H9 (cell line): ENCODE measurements at regions not wholly inside any gene's neighbourhood (a gene's known extent, or its start where the extent isn't known, plus 50 kb on each side); places are given as distances from the start of the nearest gene placed in this dataset.

Experiments
- DNase-seq: peaks from one replicate; pipeline ENCODE4 v3.0.0-alpha.2; 2017
- H2AFZ ChIP-seq: one replicate; pipeline ENCODE4 v1.6.1; 2013; ENCODE audit warnings: mild to moderate bottlenecking, low read length, control low read depth, moderate library complexity
- H2AK5ac ChIP-seq: 2 replicates; pipeline ENCODE4 v1.6.1; 2013; ENCODE audit warnings: low read length, control low read depth, mixed read lengths; ENCODE audit not compliant: insufficient read length
- H2BK120ac ChIP-seq: one replicate; pipeline ENCODE4 v1.6.1; 2013; ENCODE audit warnings: low read depth, mild to moderate bottlenecking, low read length, control low read depth, inconsistent platforms; ENCODE audit not compliant: poor library complexity, severe bottlenecking
- H2BK12ac ChIP-seq: 2 replicates; pipeline ENCODE4 v1.6.1; 2013; ENCODE audit warnings: low read length, control low read depth, mixed read lengths, low read depth; ENCODE audit not compliant: insufficient read length
- H2BK15ac ChIP-seq: 2 replicates; pipeline ENCODE4 v1.6.1; 2013; ENCODE audit warnings: low read depth, low read length, control low read depth
- H2BK20ac ChIP-seq: one replicate; pipeline ENCODE4 v1.6.1; 2013; ENCODE audit warnings: low read depth, mild to moderate bottlenecking, low read length, control low read depth, inconsistent platforms; ENCODE audit not compliant: poor library complexity, severe bottlenecking
- H2BK5ac ChIP-seq: 2 replicates; pipeline ENCODE4 v1.6.1; 2013; ENCODE audit warnings: low read length, control low read depth, mixed read lengths; ENCODE audit not compliant: insufficient read length
- H3K14ac ChIP-seq: 2 replicates; pipeline ENCODE4 v1.6.1; 2013; ENCODE audit warnings: low read length, control low read depth; ENCODE audit not compliant: insufficient read depth
- H3K18ac ChIP-seq: 2 replicates; pipeline ENCODE4 v1.6.1; 2013; ENCODE audit warnings: low read depth, mild to moderate bottlenecking, mixed read lengths, low read length, control low read depth; ENCODE audit not compliant: insufficient read length
- H3K23ac ChIP-seq: 2 replicates; pipeline ENCODE4 v1.6.1; 2013; ENCODE audit warnings: low read length, control low read depth, mixed read lengths, low read depth; ENCODE audit not compliant: insufficient read length
- H3K23me2 ChIP-seq: 2 replicates; pipeline ENCODE4 v1.6.1; 2013; ENCODE audit warnings: low read depth, mild to moderate bottlenecking, mixed read lengths, low read length, control low read depth; ENCODE audit not compliant: insufficient read length, poor library complexity, severe bottlenecking
- H3K27ac ChIP-seq: 2 replicates; pipeline ENCODE4 v1.5.1; 2013; ENCODE audit warnings: low read length, control low read depth, mixed read lengths, low read depth; ENCODE audit not compliant: insufficient read length
- H3K27me3 ChIP-seq: 2 replicates; pipeline ENCODE4 v1.6.1; 2013; ENCODE audit warnings: low read length, control low read depth, inconsistent platforms; ENCODE audit not compliant: insufficient read depth
- H3K4ac ChIP-seq: 2 replicates; pipeline ENCODE4 v1.6.1; 2013; ENCODE audit warnings: low read depth, mild to moderate bottlenecking, control low read depth, inconsistent platforms, low read length, moderate library complexity
- H3K4me1 ChIP-seq: 2 replicates; pipeline ENCODE4 v1.6.1; 2013; ENCODE audit warnings: low read length, control low read depth, inconsistent platforms; ENCODE audit not compliant: insufficient read depth
- H3K4me2 ChIP-seq: 2 replicates; pipeline ENCODE4 v1.6.1; 2013; ENCODE audit warnings: low read length, control low read depth, mixed read lengths; ENCODE audit not compliant: insufficient read length, insufficient read depth
- H3K56ac ChIP-seq: 2 replicates; pipeline ENCODE4 v1.6.1; 2013; ENCODE audit warnings: low read depth, mild to moderate bottlenecking, mixed read lengths, low read length, control low read depth; ENCODE audit not compliant: insufficient read length
- H3K79me1 ChIP-seq: 2 replicates; pipeline ENCODE4 v1.6.1; 2013; ENCODE audit warnings: low read depth, mild to moderate bottlenecking, moderate library complexity, low read length, control low read depth, inconsistent platforms; ENCODE audit not compliant: insufficient read depth, poor library complexity, severe bottlenecking
- H3K79me2 ChIP-seq: 2 replicates; pipeline ENCODE4 v1.6.1; 2013; ENCODE audit warnings: low read length, control low read depth, inconsistent platforms; ENCODE audit not compliant: insufficient read depth
- H3K9ac ChIP-seq: 2 replicates; pipeline ENCODE4 v1.6.1; 2013; ENCODE audit warnings: low read length, control low read depth, mixed read lengths; ENCODE audit not compliant: insufficient read length; ENCODE audit errors: extremely low read depth
- H3K9me3 ChIP-seq: one replicate; pipeline ENCODE4 v1.6.1; 2013; ENCODE audit warnings: low read depth, low read length, inconsistent platforms; ENCODE audit not compliant: control insufficient read depth
- H3T11ph ChIP-seq: one replicate; pipeline ENCODE4 v1.6.1; 2013; ENCODE audit warnings: mild to moderate bottlenecking, low read length, control low read depth, inconsistent platforms
- H4K20me1 ChIP-seq: one replicate; pipeline ENCODE4 v1.6.1; 2013; ENCODE audit not compliant: control insufficient read depth, insufficient read length, insufficient read depth
- H4K5ac ChIP-seq: 2 replicates; pipeline ENCODE4 v1.6.1; 2013; ENCODE audit warnings: low read depth, mild to moderate bottlenecking, mixed read lengths, low read length, control low read depth; ENCODE audit not compliant: insufficient read length
- H4K8ac ChIP-seq: replicated peaks from 2 replicates; pipeline ENCODE4 v1.6.1; 2013; ENCODE audit warnings: low read length, control low read depth, mixed read lengths, low read depth; ENCODE audit not compliant: insufficient read length
- H4K91ac ChIP-seq: 2 replicates; pipeline ENCODE4 v1.6.1; 2013; ENCODE audit warnings: low read depth, mild to moderate bottlenecking, moderate library complexity, mixed read lengths, low read length, control low read depth; ENCODE audit not compliant: insufficient read length
- H3K27ac Mint-ChIP-seq, 3 experiments: 2 replicates in 2 of 3; 3 replicates in 1 of 3; pipeline ENCODE4 v1.8.0; 2020 to 2021; ENCODE audit warnings: mixed read lengths in 3 of 3, mild to moderate bottlenecking in 1 of 3, moderate library complexity in 1 of 3
- H3K27me3 Mint-ChIP-seq: 2 replicates; pipeline ENCODE4 v1.8.0; 2021; ENCODE audit warnings: low read depth, mild to moderate bottlenecking, moderate library complexity, mixed read lengths
- H3K36me3 Mint-ChIP-seq, 3 experiments: 2 replicates in 2 of 3; 3 replicates in 1 of 3; pipeline ENCODE4 v1.8.0; 2020 to 2021; ENCODE audit warnings: low read depth in 3 of 3, mixed read lengths in 3 of 3; ENCODE audit not compliant: insufficient read depth in 1 of 3
- H3K4me1 Mint-ChIP-seq, 2 experiments: 2 replicates each; pipeline ENCODE4 v1.8.0; 2020; ENCODE audit warnings: mixed read lengths in 2 of 2
- H3K4me3 Mint-ChIP-seq, 2 experiments: 2 replicates in 1 of 2; 3 replicates in 1 of 2; pipeline ENCODE4 v1.8.0; 2020 to 2021; ENCODE audit warnings: mild to moderate bottlenecking in 2 of 2, mixed read lengths in 2 of 2, moderate library complexity in 1 of 2
- H3K9me3 Mint-ChIP-seq, 2 experiments: 2 replicates in 1 of 2; 3 replicates in 1 of 2; pipeline ENCODE4 v1.8.0; 2020; ENCODE audit warnings: mild to moderate bottlenecking in 2 of 2, mixed read lengths in 2 of 2, moderate library complexity in 1 of 2
- CTCF ChIP-seq: fragments of 200-600 bp; sonication (generic); conservative IDR thresholded peaks from 3 replicates; pipeline ENCODE4 v1.8.0; 2021; ENCODE audit warnings: antibody characterized with exemption, mild to moderate bottlenecking
- WGBS: extraction: QIAGEN DNeasy Blood & Tissue Kit; methylation state at CpG from one replicate; pipeline ENCODE4 v1.1.7; 2013; ENCODE audit warnings: missing lambda C conversion rate, low lambda C conversion rate, mixed read lengths; ENCODE audit not compliant: insufficient read length; ENCODE audit errors: extremely low coverage; 5-methylcytosine and 5-hydroxymethylcytosine counted together

DNA sequence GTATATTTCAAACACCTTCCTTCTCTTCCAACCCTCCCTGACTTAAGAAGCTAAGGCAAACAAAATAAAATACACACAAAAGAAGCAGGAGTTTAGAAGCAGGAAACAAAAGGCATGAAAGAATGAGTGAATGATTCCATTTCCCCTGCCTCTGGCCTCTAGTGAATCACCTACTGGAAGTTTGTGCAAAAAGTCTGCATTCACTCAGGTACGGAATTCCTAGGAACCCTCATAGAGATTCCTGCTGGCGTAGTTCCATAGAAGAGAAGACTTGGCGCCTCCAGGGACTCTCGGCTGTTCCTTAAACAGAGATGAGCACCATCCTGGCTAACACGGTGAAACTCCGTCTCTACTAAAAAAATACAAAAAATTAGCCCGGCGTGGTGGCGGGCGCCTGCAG is 125.9 kb upstream of the TBL1X start:
- H3K4me2 ChIP-seq, result no peak overlapping the region
- no peak overlapping the region for H2BK12ac ChIP-seq
- H4K20me1 ChIP-seq, result no peaks in the 10 kb centered on the region
- H3K4ac ChIP-seq, result no peak overlapping the region
- no peak overlapping the region for H4K91ac ChIP-seq
- H3K79me1 ChIP-seq, result no peaks in the 10 kb centered on the region
- H2AK5ac ChIP-seq, result no peak overlapping the region
- H2BK20ac ChIP-seq, result no peak overlapping the region
- no peak overlapping the region for H3K23ac ChIP-seq
- TF ChIP-seq CTCF, result no peak
- H3K9ac ChIP-seq, result no peak overlapping the region
- peaks cover 34 to 43% of the 10 kb centered on the region in 2 experiments for H3K4me1 Mint-ChIP-seq
- H3K27ac Mint-ChIP-seq, result no peak overlapping the region
- H3T11ph ChIP-seq, result no peak overlapping the region
- no peak overlapping the region for H2BK120ac ChIP-seq
- H4K8ac ChIP-seq, result no peak overlapping the region
- H3K27me3 Mint-ChIP-seq, result peaks cover 5% of the 10 kb centered on the region
- no peak overlapping the region for H2AFZ ChIP-seq
- peaks cover 2% of the 10 kb centered on the region; the same call in 1 of the 2 replicates for H3K4me1 ChIP-seq
- H3K79me2 ChIP-seq, result no peaks in the 10 kb centered on the region
- no peak overlapping the region for H3K27ac ChIP-seq
- H3K27me3 ChIP-seq, result no peaks in the 10 kb centered on the region; the same call in 1 of the 2 replicates
- no peak overlapping the region for H4K5ac ChIP-seq
- no peak overlapping the region for H3K4me3 Mint-ChIP-seq
- H2BK15ac ChIP-seq, result no peak overlapping the region
- no CpG with 5 or more reads among the region's 10 CpGs for WGBS
- H3K14ac ChIP-seq, result no peak overlapping the region
- no peak overlapping the region for H3K18ac ChIP-seq
- no peaks in the 10 kb centered on the region for H3K9me3 ChIP-seq
- H3K9me3 Mint-ChIP-seq, result peaks cover 0 to 54% of the 10 kb centered on the region in 2 experiments; a peak in 2 of 5 replicates
- no peaks in the 10 kb centered on the region for H3K23me2 ChIP-seq
- peaks cover 0 to 2% (median 0%) of the 10 kb centered on the region in 3 experiments; a peak in 2 of 7 replicates for H3K36me3 Mint-ChIP-seq
- no peak for DNase-seq
- no peak overlapping the region for H2BK5ac ChIP-seq
- no peak overlapping the region for H3K56ac ChIP-seq
